Pancreas (tissue), 10 donors: ENCODE measurements at regions not wholly inside any gene's neighbourhood (a gene's known extent, or its start where the extent isn't known, plus 50 kb on each side); places are given as distances from the start of the nearest gene placed in this dataset.

ENCODE experiments used
- ATAC-seq, 4 donors: fragments of 200-7000 bp; cut with Tn5 transposase; one replicate each; pipeline versions ENCODE4 v1.8.0 to v1.9.1; 2020; ENCODE audit warnings: mild to moderate bottlenecking in 4 of 4, moderate library complexity in 4 of 4
- DNase-seq, 6 donors: peaks; one replicate each; pipeline ENCODE4 v3.0.0-alpha.2; 2020
- FAIRE-seq: peaks from 2 replicates; lab custom pipeline; 2012; peaks lifted over from hg19 to GRCh38; lab: Jason Lieb, UNC
- H3K27ac ChIP-seq, 4 donors: fragments of 200-600 bp; sonication (generic); 1 replicate in 3 of 4; 2 replicates in 1 of 4; pipeline versions ENCODE4 v1.5.0 to v1.8.0; 2020
- H3K27me3 ChIP-seq, 4 donors: fragments of 200-600 bp; one replicate each; pipeline ENCODE4 v1.8.0; 2021
- H3K36me3 ChIP-seq, 3 donors: fragments of 200-600 bp; sonication (generic) in 1 of 3; one replicate each; pipeline versions ENCODE4 v1.5.0 to v1.8.0; 2020 to 2021
- H3K4me1 ChIP-seq, 3 donors: fragments of 200-600 bp; one replicate each; pipeline ENCODE4 v1.8.0; 2021
- H3K4me3 ChIP-seq, 4 donors: fragments of 200-600 bp; sonication (generic) in 2 of 4; one replicate each; pipeline versions ENCODE4 v1.5.0 to v1.8.0; 2020 to 2021
- H3K9me3 ChIP-seq, 4 donors: fragments of 200-600 bp; one replicate each; pipeline ENCODE4 v1.8.0; 2021
- WGBS, 2 donors: extraction: QIAGEN DNeasy Blood & Tissue Kit; methylation state at CpG; one replicate each; pipeline ENCODE4 v1.1.7; 2013; 5-methylcytosine and 5-hydroxymethylcytosine counted together
- intact Hi-C, 3 donors: fragments of 100-400 bp; cut with DNase I; formaldehyde crosslinking; loops; one replicate each; pipeline versions ENCODE4 v1.11.1 to v1.14.2; 2022
- TF ChIP-seq, protein P1 (sequence below), 4 donors: fragments of 200-600 bp; sonication (generic) in 3 of 4; IDR thresholded peaks; one replicate each; pipeline versions ENCODE4 v1.5.0 to v1.8.0; 2021; ENCODE audit warnings: antibody characterized with exemption in 4 of 4
- donor health status: healthy with polysubstance abuse.
- donor health status: DM: no; HTN: no; CAD: no; lungs with moderate emphysema.
- donor health status: DM: no; HTN: no; CAD: no.
- donor health status: control.
- donor health status: control.
- donor health status: Bipolar disorder and iron deficiency.
- donor health status: DM: yes; HTN: yes; CAD: no.
- donor health status: DM: no; HTN: no; CAD: no.
- donor health status: DM: no; HTN: no; CAD: no.
- donor health status: DM: yes; HTN: yes; CAD: no.

DNA sequence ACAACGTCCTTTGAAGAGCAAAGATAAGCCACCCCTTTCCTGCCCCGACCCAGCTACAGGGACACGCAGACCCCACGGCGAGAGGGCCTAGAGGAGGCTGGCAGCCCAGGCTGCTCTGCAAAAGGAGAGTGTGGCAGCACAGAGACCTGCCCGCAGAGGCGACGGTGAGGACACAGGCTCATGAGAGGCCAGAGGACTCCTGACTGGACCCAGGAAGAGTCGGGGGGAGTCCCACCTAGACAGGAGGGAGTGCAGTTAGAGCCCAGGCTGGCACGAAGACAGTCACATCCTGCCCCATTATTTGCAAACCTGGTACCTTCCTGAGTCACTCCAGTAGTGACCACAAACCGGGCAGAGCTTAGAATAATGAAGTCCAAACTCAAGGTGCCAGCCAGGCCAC lies 227.7 kb upstream of the CDH4 start:
- 64 to 73% methylated on average over 11 of the region's 11 CpGs for WGBS, 2 donors
- Histone ChIP-seq H3K4me1 (no peaks in the 10 kb centered on the region), H3K27ac (no peak overlapping the region), H3K4me3 (no peak overlapping the region), H3K9me3 (no peaks in the 10 kb centered on the region), H3K27me3 (no peaks in the 10 kb centered on the region), H3K36me3 (no peaks in the 10 kb centered on the region)
- DNase-seq (no peak), FAIRE-seq (no peak), ATAC-seq (no peak)
- TF ChIP-seq, protein P1, sequence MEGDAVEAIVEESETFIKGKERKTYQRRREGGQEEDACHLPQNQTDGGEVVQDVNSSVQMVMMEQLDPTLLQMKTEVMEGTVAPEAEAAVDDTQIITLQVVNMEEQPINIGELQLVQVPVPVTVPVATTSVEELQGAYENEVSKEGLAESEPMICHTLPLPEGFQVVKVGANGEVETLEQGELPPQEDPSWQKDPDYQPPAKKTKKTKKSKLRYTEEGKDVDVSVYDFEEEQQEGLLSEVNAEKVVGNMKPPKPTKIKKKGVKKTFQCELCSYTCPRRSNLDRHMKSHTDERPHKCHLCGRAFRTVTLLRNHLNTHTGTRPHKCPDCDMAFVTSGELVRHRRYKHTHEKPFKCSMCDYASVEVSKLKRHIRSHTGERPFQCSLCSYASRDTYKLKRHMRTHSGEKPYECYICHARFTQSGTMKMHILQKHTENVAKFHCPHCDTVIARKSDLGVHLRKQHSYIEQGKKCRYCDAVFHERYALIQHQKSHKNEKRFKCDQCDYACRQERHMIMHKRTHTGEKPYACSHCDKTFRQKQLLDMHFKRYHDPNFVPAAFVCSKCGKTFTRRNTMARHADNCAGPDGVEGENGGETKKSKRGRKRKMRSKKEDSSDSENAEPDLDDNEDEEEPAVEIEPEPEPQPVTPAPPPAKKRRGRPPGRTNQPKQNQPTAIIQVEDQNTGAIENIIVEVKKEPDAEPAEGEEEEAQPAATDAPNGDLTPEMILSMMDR (IDR thresholded peaks at IDR 0.05), result no peak
- intact Hi-C loops, result no loop called here

DNA sequence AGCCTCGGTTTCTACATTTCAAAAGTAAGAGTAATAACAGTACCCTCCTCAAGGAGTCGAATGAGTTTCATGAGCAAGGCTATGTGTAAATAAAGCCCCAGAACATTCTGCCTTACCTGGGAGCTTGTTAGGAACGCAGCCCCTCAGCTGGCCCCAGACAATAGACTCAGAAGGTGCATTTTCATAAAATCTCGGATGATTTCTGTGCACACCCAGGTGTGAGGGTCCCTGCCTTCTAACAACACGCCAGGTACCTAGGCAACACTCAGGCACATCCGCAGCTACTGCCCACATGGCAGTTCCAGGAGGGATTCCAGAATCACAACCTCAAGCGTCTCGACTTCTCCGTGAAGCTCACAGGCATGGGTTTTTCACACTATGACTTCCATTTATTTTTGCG lies 226.5 kb upstream of the CDH4 start:
- intact Hi-C loops, result no loop called here
- no peak overlapping the region for H3K4me3 ChIP-seq
- no peaks in the 10 kb centered on the region for H3K9me3 ChIP-seq
- H3K4me1 ChIP-seq, result no peaks in the 10 kb centered on the region
- TF ChIP-seq, protein P1 (IDR thresholded peaks at IDR 0.05), result no peak
- H3K27ac ChIP-seq, result no peak overlapping the region
- ATAC-seq, result no peak
- 63 to 80% methylated on average over 10 of the region's 10 CpGs for WGBS, 2 donors
- H3K36me3 ChIP-seq, result no peaks in the 10 kb centered on the region
- DNase-seq, result no peak
- no peaks in the 10 kb centered on the region for H3K27me3 ChIP-seq
- no peak for FAIRE-seq

DNA sequence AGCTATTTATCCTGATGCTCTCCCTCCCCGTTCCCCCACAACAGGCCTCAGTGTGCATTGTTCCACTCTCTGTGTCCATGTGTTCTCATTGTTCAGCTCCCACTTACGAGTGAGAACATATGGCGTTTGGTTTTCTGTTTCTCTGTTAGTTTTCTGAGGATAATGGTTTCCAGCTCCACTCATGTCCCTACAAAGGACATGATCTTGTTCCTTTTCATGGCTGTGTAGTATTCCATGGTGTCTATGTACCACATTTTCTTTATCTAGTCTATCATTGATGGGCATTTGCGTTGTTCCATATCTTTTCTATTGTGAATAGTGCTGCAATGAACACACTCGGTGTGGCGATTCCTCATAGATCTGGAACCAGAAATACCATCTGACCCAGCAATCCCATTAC lies 225.9 kb upstream of the CDH4 start:
- 78 to 85% methylated on average over 6 of the region's 6 CpGs for WGBS, 2 donors
- H3K4me3 ChIP-seq, result no peak overlapping the region
- H3K9me3 ChIP-seq, result no peaks in the 10 kb centered on the region
- FAIRE-seq (no peak), ATAC-seq (no peak), DNase-seq (no peak)
- TF ChIP-seq, protein P1 (IDR thresholded peaks at IDR 0.05), result no peak
- H3K27ac ChIP-seq, result no peak overlapping the region
- no peaks in the 10 kb centered on the region for H3K27me3 ChIP-seq
- no peaks in the 10 kb centered on the region for H3K36me3 ChIP-seq
- intact Hi-C loops, result no loop called here
- H3K4me1 ChIP-seq, result no peaks in the 10 kb centered on the region

GRCh38 chr20:61026731-61027130 lies 225.3 kb upstream of the CDH4 start:
- H3K4me1 ChIP-seq, result no peaks in the 10 kb centered on the region
- H3K27me3 ChIP-seq, result no peaks in the 10 kb centered on the region
- no peak overlapping the region for H3K4me3 ChIP-seq
- TF ChIP-seq, protein P1 (IDR thresholded peaks at IDR 0.05), result no peak
- H3K36me3 ChIP-seq, result no peaks in the 10 kb centered on the region
- no peaks in the 10 kb centered on the region for H3K9me3 ChIP-seq
- 49 to 81% methylated on average over 5 of the region's 5 CpGs for WGBS, 2 donors
- H3K27ac ChIP-seq, result no peak overlapping the region
- ATAC-seq (no peak), DNase-seq (no peak), FAIRE-seq (no peak)
- intact Hi-C loops, result no loop called here

DNA sequence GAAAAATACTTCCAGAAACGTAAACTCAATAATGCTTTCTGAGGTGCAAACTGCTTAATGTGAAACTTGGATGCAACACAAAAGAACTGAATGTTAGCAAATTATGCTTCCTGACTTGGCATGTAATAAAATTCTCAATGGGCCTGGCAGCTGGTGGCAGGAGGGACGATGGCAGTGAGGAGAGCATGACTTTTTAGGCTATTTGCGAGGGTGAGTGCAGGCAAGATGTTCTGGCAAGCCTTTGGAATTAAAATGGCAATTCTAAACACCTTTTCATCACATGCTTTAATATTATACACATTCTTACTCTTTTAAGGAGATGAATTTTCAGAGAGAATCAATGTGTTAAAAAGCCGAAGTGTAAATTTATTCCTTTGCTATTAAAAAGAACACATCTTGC lies 224.8 kb upstream of the CDH4 start:
- ATAC-seq, result no peak
- no peak for DNase-seq
- no peaks in the 10 kb centered on the region for H3K4me1 ChIP-seq
- WGBS, 2 donors, result 50 to 68% methylated on average over 4 of the region's 4 CpGs
- H3K27ac ChIP-seq, result no peak overlapping the region
- no peaks in the 10 kb centered on the region for H3K36me3 ChIP-seq
- H3K9me3 ChIP-seq, result no peaks in the 10 kb centered on the region
- H3K27me3 ChIP-seq, result no peaks in the 10 kb centered on the region
- TF ChIP-seq, protein P1 (IDR thresholded peaks at IDR 0.05), result no peak
- no peak for FAIRE-seq
- no peak overlapping the region for H3K4me3 ChIP-seq
- intact Hi-C loops, result no loop called here
